ENCODE measurements at regions not wholly inside any gene's neighbourhood (a gene's known extent, or its start where the extent isn't known, plus 50 kb on each side); places are given as distances from the start of the nearest gene placed in this dataset.

DNA sequence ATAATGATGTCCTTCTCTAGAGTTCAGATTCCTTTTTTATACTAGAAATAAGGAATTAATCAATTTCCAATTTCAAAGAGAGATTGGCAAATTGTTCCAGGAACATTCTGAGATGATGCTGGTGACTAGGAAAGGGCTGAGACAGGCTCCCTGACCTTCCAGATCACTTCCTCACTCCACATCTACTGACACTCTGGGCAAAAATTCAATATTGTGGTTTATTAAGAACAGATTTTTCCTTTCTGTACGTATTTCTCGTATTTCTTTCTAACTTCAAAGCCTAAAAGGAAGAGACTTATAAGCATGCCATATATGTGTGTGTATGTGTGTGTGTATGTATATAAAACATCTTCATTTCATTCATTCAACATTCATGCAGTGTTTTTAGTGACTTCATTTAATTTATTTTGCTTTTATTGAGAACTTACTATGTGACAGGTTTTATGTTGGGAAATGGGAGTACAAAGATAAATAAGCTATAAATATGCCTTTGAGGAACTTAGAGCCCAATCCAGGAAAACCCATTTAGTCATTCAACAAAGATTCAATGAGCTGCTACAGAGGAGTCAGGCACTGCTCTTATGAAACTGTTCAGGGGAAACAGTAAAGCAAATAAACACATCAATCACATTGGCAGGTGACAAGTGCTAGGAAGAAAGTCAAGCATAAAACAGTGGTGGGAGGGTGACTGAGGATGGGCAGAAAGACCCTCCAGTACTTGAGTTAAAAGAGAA lies 137.9 kb downstream of the RDH14 start:
- TF ChIP-seq, protein P1, sequence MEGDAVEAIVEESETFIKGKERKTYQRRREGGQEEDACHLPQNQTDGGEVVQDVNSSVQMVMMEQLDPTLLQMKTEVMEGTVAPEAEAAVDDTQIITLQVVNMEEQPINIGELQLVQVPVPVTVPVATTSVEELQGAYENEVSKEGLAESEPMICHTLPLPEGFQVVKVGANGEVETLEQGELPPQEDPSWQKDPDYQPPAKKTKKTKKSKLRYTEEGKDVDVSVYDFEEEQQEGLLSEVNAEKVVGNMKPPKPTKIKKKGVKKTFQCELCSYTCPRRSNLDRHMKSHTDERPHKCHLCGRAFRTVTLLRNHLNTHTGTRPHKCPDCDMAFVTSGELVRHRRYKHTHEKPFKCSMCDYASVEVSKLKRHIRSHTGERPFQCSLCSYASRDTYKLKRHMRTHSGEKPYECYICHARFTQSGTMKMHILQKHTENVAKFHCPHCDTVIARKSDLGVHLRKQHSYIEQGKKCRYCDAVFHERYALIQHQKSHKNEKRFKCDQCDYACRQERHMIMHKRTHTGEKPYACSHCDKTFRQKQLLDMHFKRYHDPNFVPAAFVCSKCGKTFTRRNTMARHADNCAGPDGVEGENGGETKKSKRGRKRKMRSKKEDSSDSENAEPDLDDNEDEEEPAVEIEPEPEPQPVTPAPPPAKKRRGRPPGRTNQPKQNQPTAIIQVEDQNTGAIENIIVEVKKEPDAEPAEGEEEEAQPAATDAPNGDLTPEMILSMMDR (optimal IDR thresholded peaks at IDR 0.05 in 1 of 3, IDR thresholded peaks at IDR 0.05 in 1 of 3, conservative IDR thresholded peaks at IDR 0.05 in 1 of 3; ENCODE audit: extremely low read depth in 1 of 3, insufficient read depth in 2 of 3, low read length in 3 of 3): no peak
- no peak for TF ChIP-seq EZH2 (IDR thresholded peaks at IDR 0.05; ENCODE audit: low read length)

Data from keratinocyte (primary cell).